Vagina (tissue), 2 donors: ENCODE measurements at regions not wholly inside any gene's neighbourhood (a gene's known extent, or its start where the extent isn't known, plus 50 kb on each side); places are given as distances from the start of the nearest gene placed in this dataset.

Experiments
- DNase-seq, 2 donors: peaks; one replicate each; pipeline ENCODE4 v3.0.0-alpha.2; 2017; ENCODE audit errors: extremely low spot score in 2 of 2
- H3K27ac ChIP-seq: fragments of 200-600 bp; sonication (generic); one replicate; pipeline ENCODE4 v1.5.1; 2019
- H3K27me3 ChIP-seq: fragments of 200-600 bp; sonication (generic); one replicate; pipeline ENCODE4 v1.5.1; 2019
- H3K36me3 ChIP-seq, 2 donors: fragments of 200-600 bp; sonication (generic); one replicate each; pipeline ENCODE4 v1.5.1; 2017 to 2019
- H3K4me1 ChIP-seq: fragments of 200-600 bp; sonication (generic); one replicate; pipeline ENCODE4 v1.5.1; 2019
- H3K4me3 ChIP-seq, 2 donors: fragments of 200-600 bp; sonication (generic); 1 replicate in 1 of 2; 2 replicates in 1 of 2; pipeline ENCODE4 v1.5.1; 2016 to 2019
- H3K9me3 ChIP-seq: fragments of 200-600 bp; sonication (generic); one replicate; pipeline ENCODE4 v1.5.1; 2019
- CTCF ChIP-seq, 3 experiments: fragments of 450-650 bp in 2 of 3; fragments of 200-600 bp in 1 of 3; sonication (generic) in 1 of 3; IDR thresholded peaks; one replicate each; pipeline ENCODE4 v1.5.1; 2017 to 2019; ENCODE audit warnings: antibody characterized with exemption in 3 of 3, mild to moderate bottlenecking in 2 of 3, moderate library complexity in 2 of 3
- POLR2A ChIP-seq, 2 donors: fragments of 450-650 bp; IDR thresholded peaks; one replicate each; pipeline ENCODE4 v1.6.1; 2017; ENCODE audit warnings: antibody characterized with exemption in 2 of 2, mild to moderate bottlenecking in 2 of 2, moderate library complexity in 2 of 2
- POLR2AphosphoS5 ChIP-seq, 2 donors: sonication (generic); formaldehyde crosslinking; IDR thresholded peaks; one replicate each; pipeline ENCODE4 v1.9.0; 2017; ENCODE audit warnings: antibody characterized with exemption in 2 of 2, mild to moderate bottlenecking in 2 of 2, low read depth in 1 of 2; ENCODE audit not compliant: insufficient read depth in 1 of 2
- intact Hi-C: fragments of 100-400 bp; cut with DNase I; formaldehyde crosslinking; loops from one replicate; pipeline ENCODE4 v1.15.1; 2023

GRCh38 chr12:13670285-13670866 is 311.0 kb downstream of the GRIN2B start:
- intact Hi-C loops: loop anchor here (5.0 kb wide), 1 partner anchor 308 kb away; no protein-coding TSS in a partner anchor
- no peak overlapping the region for H3K4me3 ChIP-seq
- DNase-seq: no peak
- no peaks in the 10 kb centered on the region for H3K36me3 ChIP-seq
- no peaks in the 10 kb centered on the region for H3K4me1 ChIP-seq
- no peak overlapping the region for H3K27ac ChIP-seq
- no peak for TF ChIP-seq POLR2A (IDR thresholded peaks at IDR 0.05)
- no peak for TF ChIP-seq CTCF (IDR thresholded peaks at IDR 0.05)
- TF ChIP-seq POLR2AphosphoS5 (IDR thresholded peaks at IDR 0.05; ENCODE audit: insufficient read depth in 1 of 2, low read depth in 1 of 2): no peak
- no peaks in the 10 kb centered on the region for H3K9me3 ChIP-seq
- no peaks in the 10 kb centered on the region for H3K27me3 ChIP-seq

GRCh38 chr12:13668880-13669279 is 312.5 kb downstream of the GRIN2B start:
- DNase-seq: no peak
- no peaks in the 10 kb centered on the region for H3K4me1 ChIP-seq
- no peaks in the 10 kb centered on the region for H3K27me3 ChIP-seq
- no peaks in the 10 kb centered on the region for H3K9me3 ChIP-seq
- H3K36me3 ChIP-seq: no peaks in the 10 kb centered on the region
- no peak overlapping the region for H3K27ac ChIP-seq
- H3K4me3 ChIP-seq: no peak overlapping the region
- TF ChIP-seq POLR2A (IDR thresholded peaks at IDR 0.05): no peak
- TF ChIP-seq CTCF (IDR thresholded peaks at IDR 0.05): no peak
- intact Hi-C loops: loop anchor here (10.0 kb wide), 1 partner anchor 384 kb away; no protein-coding TSS in a partner anchor

GRCh38 chr12:13666806-13667205 is 314.6 kb downstream of the GRIN2B start:
- no peak overlapping the region for H3K27ac ChIP-seq
- no peaks in the 10 kb centered on the region for H3K27me3 ChIP-seq
- DNase-seq: no peak
- H3K4me3 ChIP-seq: no peak overlapping the region
- TF ChIP-seq CTCF (IDR thresholded peaks at IDR 0.05) (no peak), POLR2AphosphoS5 (IDR thresholded peaks at IDR 0.05; ENCODE audit: insufficient read depth in 1 of 2, low read depth in 1 of 2) (no peak), POLR2A (IDR thresholded peaks at IDR 0.05) (no peak)
- intact Hi-C loops: loop anchor here (10.0 kb wide), 1 partner anchor 382 kb away; no protein-coding TSS in a partner anchor
- no peaks in the 10 kb centered on the region for H3K4me1 ChIP-seq
- H3K36me3 ChIP-seq: no peaks in the 10 kb centered on the region
- no peaks in the 10 kb centered on the region for H3K9me3 ChIP-seq

GRCh38 chr12:13661005-13661887 is 320.2 kb downstream of the GRIN2B start:
- Histone ChIP-seq H3K36me3 (no peaks in the 10 kb centered on the region), H3K27ac (no peak overlapping the region), H3K27me3 (no peaks in the 10 kb centered on the region), H3K9me3 (no peaks in the 10 kb centered on the region), H3K4me1 (no peaks in the 10 kb centered on the region), H3K4me3 (no peak overlapping the region)
- TF ChIP-seq CTCF (IDR thresholded peaks at IDR 0.05): peak in 2 of 3 experiments; percentile 50 to 62
- TF ChIP-seq POLR2A (IDR thresholded peaks at IDR 0.05): no peak
- intact Hi-C loops: loop anchor here (10.0 kb wide), 1 partner anchor 376 kb away; no protein-coding TSS in a partner anchor
- no peak for DNase-seq

GRCh38 chr12:13654456-13654855 is 326.9 kb downstream of the GRIN2B start:
- Histone ChIP-seq H3K27me3 (no peaks in the 10 kb centered on the region), H3K4me3 (no peak overlapping the region), H3K4me1 (no peaks in the 10 kb centered on the region), H3K36me3 (no peaks in the 10 kb centered on the region), H3K9me3 (no peaks in the 10 kb centered on the region), H3K27ac (no peak overlapping the region)
- DNase-seq: no peak
- intact Hi-C loops: no loop called here
- TF ChIP-seq POLR2A (IDR thresholded peaks at IDR 0.05): no peak
- TF ChIP-seq POLR2AphosphoS5 (IDR thresholded peaks at IDR 0.05; ENCODE audit: insufficient read depth in 1 of 2, low read depth in 1 of 2): no peak
- no peak for TF ChIP-seq CTCF (IDR thresholded peaks at IDR 0.05)
